LHCN-M2 (cell line): ENCODE measurements at regions not wholly inside any gene's neighbourhood (a gene's known extent, or its start where the extent isn't known, plus 50 kb on each side); places are given as distances from the start of the nearest gene placed in this dataset.

Experiments used
- DNase-seq: peaks from one replicate; pipeline ENCODE4 v3.0.0-alpha.2; 2012; ENCODE audit warnings: low read depth

DNA sequence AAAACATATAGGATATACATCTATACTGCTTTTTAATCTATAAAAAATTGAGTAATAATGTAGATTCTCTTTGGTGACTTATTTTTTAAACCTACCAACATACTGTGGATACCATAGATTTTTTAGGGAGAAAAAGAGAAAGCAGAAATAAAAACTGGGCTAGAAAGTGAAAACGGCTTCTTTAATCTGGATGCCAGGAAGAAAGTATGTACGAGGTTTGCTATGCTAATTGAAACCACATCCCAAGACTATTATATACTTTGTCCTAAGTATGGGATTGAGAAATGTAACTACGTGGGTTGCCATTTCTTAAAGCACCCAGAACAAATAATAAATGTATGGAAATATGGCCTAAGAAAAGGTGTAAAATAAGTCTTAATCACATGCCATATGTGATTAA is 129.0 kb upstream of the NFE2L3 start:
- DNase-seq = no peak

DNA sequence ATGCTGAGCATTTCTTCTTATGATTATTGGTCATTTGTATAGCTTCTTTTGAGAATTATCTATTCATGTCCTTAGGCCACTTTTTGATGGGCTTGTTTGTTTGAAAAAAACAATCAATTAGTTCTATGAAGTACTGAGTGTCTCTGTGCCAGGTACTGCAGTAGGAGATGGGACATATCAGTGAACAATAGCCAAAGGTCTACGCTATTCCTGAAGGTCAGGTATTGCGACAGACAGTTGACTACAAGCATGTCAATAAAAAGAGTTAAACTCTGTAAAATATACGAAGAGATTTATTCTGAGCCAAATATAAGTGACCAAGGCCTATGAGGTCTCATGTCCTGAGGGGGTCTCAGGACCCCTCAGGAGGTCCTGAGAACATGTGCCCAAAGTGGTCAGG is 122.1 kb upstream of the NFE2L3 start:
- DNase-seq = no peak

DNA sequence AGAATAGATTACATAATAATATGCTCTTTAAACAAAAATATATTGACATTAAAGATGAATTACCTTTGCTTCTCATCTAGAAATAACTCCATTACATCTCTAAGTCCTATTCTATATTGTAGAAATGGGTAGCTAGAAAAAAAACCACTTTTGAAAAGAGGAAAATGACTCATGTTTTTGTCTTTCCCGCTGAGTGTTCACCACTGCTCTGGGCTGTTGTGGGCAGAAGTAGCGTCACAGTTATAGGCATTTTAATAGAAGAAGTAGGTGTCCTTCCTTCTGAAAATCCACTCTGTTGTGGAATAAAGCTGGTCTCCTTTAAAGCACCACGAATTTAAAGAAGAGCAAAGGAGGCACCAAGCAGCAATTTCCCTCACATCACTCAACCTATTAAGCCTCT is 117.6 kb upstream of the NFE2L3 start:
- DNase-seq = no peak

DNA sequence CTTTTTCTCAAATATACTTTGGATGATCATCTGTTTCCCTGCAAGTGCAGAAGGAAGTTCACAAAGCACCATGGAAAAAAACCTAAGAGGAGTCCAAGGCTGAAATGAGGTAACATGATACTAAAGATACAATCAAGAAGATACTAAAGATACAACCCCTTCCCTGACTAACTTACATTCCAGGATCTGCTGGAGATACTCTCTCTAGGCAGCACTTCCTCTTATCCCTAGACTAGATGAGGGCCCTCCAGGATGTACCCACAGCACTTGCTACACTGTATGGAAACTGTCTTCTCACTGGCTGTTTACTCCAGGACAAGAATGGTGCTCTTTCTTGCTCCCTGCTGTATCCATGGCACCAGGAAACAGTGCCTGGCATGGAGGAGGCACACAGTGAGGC is 116.4 kb upstream of the NFE2L3 start:
- DNase-seq = no peak

DNA sequence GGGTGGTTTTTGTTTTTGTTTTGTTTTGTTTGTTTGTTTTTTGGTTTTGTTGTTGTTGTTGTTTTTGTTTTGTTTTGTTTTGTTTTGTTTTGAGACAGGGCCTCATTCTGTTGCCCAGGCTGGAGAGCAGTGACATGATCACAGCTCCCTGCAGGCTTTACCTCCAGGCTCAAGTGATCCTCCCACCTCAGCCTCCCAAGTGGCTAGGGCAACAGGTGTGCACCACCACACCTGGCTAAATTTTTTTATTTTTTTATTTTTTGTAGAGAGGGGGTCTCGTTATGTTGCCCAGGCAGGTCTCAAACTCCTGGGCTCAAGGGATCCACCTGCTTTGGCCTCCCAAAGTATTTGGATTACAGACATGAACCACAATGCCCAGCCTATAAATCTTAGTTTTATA is 115.9 kb upstream of the NFE2L3 start:
- no peak for DNase-seq

DNA sequence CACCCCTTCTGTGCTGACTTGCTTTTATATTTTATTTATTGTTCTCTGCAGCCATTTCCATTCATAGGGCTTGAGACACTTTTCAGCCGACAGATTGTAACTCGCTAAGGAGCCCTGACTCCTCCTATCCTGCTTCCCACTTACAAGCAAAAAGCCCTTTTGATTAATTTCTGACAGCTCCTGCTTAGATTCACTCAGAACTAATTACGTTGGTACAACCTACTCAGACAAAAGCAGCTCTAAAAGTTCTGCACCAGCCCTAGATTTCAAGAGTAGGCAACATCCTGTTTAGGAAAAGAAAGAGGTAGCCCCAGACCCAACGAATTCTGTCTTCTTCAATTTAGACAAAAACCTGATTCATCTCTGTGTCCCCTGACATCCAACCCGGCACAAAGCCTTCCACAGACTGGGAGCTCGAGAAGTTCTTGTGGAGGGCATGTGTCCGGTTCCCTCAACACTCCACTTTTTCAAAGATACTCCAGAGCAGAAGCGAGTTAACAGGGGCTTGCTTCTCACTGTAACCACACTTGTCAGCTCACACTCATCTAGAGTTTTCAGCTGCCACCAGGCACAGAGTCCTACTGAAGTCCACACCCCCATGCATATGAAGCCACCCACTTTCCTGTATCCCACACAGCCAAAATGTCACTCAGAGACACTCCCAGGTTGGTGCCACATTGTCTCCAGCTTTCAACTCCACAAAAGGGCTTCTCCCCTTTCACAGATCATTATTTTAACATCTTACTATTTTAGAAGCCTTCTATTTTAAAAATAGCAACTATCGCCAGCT is 113.6 kb upstream of the NFE2L3 start:
- no peak for DNase-seq

DNA sequence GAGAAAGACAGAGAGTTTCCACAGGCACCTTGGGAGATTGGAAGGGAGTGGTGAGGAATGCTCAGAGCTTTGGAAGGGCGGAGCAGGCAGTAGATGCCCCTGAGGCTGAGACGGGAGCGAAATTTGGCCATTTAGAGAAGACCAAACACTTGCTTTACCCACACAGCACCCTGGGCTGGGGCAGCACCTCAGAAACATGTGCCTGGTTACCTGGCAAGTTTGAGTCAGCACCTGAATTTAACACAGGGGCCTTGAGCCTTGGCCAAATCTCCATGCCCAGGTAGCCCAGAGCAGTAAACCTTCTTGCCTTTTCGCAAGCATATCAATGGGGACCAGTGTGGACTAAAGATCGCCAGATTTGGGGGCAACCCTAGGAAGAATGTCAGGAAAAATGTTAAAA is 111.9 kb upstream of the NFE2L3 start:
- DNase-seq = no peak

DNA sequence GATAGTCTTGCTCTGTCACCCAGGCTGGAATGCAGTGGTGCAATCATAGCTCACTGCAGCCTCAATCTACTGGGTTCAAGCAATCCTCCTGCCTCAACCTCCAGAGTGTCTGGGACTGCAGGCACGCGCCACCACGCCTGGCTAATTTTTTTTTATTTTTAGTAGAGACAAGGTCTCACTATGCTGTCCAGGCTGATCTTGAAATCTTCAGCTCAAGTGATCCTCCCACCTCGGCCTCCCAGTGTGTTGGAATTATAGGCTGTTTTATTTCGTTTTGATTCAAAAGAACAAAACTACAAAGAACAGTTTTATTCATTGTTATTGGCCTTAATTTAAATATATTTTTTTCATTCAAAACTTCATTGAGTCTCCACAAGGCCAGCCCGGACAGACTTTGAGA is 109.8 kb upstream of the NFE2L3 start:
- no peak for DNase-seq

DNA sequence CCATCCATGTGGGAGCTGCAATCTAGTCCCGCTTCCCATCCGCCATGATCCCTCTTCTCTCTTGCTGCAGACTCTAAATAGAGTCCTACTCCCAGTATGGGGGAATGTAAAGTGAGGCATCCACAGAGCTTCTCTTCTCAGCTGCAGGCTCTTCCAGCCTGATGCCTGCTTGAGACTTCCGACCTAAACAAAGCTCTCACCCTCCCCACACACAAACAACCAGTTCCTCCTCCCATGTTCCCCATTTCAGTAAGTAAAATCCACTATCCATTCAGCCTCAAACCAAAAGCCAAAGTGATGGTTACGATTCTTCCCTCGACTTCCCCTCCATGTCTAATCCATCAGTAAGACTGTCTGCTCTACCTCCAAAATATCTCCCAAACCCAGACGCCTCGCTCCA is 108.2 kb upstream of the NFE2L3 start:
- no peak for DNase-seq

DNA sequence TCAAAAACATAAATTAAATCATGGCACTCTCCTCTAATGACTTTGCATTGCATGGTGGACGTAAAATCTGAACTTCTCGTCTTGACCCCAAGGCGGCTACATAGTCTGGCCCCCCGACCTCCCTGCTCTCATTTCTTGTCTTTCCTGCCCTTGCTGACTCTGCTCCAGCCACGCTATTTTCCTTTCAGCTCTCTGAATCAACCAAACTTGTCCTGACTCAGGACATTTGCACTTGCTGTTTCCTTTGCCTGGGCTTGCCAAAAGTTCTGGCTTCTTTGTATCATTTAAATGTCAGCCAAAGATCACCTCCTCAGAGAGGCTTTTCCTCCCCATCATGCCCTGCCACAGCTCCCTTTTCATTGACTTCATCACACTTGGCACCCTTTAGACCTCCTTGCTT is 107.7 kb upstream of the NFE2L3 start:
- DNase-seq = no peak

DNA sequence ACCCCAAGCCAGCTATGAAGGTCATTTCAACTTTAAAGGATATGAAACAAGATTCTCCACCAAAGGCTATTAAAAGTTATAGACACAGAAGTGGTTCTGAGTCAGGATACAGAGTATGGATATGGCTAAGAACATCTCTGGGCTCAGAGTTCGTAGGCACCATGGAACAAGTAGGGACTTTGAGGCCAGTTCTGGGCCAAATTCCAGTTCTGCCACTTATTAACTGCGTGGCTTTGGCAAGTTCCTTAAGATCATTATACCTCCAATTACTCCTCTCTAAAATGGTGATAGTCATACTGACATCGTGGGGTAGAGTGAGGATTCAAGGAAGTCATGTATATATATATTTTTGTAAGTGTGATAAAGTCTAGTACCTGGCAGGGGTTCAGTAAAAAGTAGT is 105.8 kb upstream of the NFE2L3 start:
- DNase-seq = no peak

DNA sequence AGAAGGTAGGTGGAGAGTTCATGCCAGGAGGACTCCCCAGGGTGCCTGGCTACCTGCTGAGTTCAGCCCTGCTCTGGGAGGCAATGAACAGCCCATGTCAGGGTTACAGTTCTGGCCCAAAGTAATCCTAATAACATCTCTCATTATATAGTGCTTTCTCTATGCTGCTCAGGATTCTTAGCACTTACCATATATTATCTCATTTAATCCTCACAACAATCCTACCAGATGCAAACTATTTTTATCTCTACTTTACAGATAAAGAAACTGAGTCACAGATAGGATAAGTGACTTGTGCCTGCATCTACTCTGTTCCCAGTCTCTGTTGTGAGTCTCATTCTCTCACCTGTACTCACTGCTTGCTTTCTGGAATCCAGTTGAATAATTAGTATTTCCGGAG is 105.1 kb upstream of the NFE2L3 start:
- no peak for DNase-seq

DNA sequence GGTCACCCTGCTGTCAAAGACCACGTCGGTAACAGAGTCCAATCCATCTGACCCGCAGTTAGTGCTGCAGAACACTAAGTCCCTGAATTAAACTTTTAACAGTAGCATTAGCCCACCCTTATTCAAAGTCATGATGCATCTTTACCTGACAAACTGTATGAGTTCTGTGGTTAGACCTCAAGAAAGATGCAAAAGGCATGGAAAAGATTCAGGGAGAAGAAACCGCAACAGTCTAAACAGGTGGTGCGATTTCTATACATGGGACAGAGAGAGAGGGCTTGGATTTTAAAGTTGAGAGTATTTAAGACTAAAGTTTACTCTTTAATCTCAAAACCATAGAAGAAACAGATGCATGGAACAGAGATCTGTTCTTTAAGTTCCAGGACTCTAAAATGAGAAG is 103.3 kb upstream of the NFE2L3 start:
- DNase-seq = no peak

DNA sequence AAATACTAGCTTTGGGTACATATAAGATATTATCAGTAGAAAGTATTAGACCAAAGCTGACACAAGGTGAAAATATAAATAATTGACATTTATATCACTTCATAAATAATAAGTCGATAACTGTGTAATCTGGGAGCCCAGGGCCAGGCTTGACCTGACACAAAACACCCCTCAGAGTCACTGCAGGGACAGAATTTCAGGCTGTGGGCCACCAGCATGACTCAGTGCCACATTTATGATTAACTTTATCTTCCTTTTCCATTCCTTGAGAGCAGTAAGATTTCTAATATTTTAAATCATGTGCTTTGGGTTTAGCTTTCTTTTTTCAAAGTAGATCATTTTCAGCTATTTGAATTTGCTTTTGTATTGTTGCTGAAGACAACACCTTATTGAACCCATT is 102.9 kb upstream of the NFE2L3 start:
- DNase-seq = no peak

DNA sequence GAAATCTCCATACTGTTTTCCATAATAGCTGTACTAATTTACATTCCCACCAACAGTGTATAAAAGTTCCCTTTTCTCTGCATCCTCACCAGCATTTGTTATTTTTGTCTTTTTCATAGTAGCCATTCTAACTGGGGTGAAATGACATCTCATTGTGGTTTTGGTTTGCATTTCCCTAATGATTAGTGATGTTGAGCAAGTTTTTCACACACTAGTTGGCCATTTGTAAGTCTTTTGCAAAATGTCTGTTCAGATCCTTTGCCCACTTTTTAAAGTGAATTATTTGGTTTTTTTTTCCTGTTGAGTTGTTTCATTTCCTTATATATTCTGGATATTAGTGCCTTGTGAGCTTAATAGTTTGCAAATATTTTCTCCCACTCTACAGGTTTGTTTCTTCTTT is 101.0 kb upstream of the NFE2L3 start:
- no peak for DNase-seq

DNA sequence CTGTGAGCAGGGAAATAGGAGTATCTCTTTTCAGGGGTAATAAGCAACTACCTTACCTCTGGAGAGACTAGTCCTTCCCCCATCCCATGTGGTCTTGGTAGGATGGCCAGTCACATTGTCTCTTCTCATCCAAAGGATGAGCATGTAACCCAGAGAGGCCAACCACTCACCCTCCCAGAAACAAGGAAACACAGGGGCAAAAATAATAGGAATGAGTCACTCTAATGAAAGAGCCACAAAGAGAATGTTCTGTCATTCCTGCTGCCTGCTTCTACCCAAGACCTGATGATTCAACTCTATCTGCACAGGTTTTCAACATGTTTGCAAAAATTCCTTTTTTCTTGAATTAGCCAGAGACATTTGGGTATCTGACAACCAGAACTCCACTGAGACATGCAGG is 99.3 kb upstream of the NFE2L3 start:
- DNase-seq = peak; percentile 14

DNA sequence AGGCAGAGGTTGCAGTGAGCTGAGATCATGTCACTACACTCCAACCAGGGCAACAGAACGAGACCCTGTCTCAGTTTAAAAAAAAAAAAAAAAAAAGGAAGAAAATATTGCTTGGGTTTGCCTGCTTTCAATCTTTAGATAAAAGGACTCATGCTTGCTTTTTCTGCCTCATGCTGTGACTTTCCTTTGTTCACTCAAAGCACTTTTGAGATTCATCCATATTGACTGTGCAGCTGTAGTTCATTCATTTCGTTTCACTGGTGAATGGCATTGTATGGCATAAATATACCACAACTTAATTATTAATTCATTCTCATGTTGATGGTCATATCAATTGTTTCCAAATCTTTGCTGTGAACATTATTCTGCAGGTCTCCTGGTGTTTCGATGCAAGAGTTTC is 97.6 kb upstream of the NFE2L3 start:
- no peak for DNase-seq

DNA sequence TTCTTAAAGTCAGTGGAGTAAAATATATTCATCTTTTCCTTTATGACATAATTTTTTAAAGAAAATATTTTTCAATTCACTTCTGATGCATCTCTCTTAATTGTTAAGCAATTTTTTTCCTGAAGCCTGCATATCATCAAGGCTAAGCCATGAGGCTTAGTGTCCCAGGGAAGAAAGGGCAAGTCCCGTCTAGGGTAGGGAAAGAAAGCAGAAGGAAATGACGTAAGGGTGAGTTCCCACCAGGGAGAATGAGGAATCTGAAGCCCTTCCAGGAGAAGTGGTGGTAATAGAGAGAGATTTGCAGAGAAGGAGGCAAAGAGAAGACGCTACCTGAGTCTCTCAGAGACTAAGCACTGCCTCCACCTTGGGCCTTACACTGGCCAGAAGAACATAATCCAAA is 96.8 kb upstream of the NFE2L3 start:
- no peak for DNase-seq

DNA sequence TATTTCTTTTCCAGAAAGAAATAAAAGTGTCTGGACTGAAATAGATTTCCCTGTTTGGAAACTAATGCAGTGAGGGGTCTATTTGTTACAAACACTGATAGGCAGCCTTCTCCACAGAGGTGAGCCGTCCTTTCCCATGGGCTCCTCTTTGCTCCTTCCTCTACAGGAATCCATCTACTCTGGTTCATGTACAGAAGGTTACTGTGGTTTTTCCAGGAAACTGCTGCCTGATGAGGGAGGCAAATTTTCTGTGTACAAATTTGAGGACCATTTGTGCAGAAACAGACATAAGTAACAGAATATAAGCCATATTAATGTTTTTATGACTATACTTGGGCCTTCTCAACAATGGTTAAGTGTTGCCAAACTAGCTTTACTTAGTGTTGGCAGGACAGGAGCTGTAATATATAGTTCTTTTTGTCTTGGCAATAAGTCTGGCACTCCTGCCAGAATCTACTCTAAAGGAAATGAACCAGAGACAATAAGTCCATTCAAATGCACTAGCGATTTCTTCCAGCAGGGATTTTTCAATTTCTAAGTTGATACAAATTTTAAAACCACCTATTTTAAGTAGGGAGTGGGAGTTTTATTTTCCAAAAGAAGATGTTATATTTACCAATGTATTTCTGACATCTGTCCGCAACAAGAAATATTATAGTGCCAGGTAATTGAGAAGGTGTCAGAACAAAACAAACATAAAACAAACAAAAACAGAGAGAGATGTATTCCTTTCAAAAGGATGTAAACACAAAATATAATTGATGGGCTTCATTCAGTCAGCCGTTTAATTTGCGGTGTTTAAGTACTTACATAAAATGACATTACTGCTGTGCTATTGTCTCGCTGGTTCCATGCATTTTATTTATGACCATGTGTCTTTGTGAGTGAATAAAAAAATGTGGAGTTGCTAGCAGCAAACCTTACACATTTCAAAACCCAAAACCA is 91.0 kb upstream of the NFE2L3 start:
- no peak for DNase-seq

DNA sequence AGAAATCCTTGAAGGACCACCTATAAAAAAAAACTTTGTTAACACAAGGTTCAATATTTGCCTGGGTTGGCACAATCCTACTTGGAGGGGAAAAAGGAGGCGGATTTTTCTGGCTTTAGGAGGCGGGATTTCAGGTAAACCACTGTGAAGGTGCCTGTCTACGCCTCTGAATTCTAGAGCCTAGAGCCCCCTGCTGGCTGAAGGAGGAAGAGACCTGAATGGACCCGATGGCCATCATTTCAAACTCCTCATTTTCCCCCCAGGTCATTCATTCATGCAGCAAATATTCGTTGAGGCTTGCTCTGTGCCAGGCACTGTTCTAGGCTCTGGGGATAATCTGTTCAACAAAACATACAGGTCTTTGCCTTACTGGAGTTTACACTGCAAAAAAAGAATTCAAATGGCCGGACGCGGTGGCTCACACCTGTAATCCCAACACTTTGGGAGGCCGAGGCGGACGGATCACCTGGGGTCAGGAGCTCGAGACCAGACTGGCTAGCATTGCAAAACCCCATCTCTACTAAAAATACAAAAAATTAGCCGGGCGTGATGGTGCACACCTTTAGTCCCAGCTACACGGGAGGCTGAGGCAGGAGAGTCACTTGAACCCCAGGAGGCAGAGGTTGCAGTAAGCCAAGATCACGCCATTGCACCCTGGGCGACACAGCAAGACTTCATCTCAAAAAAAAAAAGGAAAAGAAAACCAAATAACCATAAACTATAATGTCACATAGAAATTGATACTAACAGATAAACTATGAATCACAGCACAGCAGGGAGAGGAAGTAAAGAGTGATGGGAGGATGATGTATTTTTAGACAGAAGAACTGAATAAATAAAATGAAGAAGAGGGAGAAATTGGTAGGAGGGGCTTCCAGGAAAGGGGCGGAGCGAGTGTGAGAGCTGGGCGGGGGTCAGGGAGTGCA is 90.1 kb upstream of the NFE2L3 start:
- peak; percentile 18 for DNase-seq

DNA sequence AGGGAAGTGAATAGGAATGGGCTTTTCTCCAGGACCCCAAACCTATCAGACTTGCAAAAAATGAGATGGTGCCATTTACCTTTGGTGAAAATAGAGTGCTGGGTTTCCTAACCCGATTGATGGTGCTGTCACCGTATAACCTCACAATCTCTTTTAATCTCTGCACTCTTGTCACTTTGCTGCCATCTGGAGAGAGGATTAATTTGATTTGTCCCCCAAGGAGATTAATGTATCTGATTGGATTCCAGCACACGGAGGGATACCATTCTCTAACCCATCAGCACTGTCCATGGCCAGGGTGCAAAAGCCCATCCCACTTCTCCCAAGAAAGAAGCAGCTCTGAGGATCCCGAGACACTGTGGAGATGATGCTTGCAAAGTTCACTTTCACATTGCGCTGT is 86.3 kb upstream of the NFE2L3 start:
- no peak for DNase-seq

DNA sequence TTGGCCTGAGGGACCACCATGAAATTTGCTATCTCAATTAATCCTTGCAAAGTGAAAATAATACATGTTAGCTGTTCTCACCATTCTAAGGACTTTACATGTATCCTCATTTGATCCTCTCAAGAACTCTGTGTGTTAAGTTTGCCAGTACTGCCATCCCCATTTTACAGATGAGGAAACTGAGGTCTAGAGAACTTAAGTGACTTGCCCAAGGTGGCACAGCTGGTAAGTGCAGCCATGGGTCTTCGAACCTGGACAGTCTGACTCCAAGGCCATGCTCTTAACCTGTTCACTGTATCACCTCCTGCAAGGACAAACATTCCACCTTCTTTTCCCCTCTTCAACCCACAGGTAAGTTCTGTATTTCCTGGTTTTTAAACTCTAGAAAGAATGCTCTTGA is 85.3 kb upstream of the NFE2L3 start:
- no peak for DNase-seq
